Activated CD8-positive, alpha-beta T cell treated with anti-CD3 and anti-CD28 coated beads, Interleukin-2, amount 10 ng/mL, durations not matched to agents 7 days and 5 days (primary cell): ENCODE measurements at regions not wholly inside any gene's neighbourhood (a gene's known extent, or its start where the extent isn't known, plus 50 kb on each side); places are given as distances from the start of the nearest gene placed in this dataset.
"Not testable (repeated sequence)": the region's sequence is repeated elsewhere in the genome, so short reads cannot be mapped to it uniquely, and the experiment has no call there.

Source experiments
- ATAC-seq: fragments of 150-1000 bp; cut with Tn5 transposase; one replicate; pipeline ENCODE4 v1.10.0; 2021; ENCODE audit warnings: moderate library complexity
- CTCF ChIA-PET: fragments of 350-600 bp; sonication (Branson Sonifier 250); formaldehyde crosslinking; loops from one replicate; lab custom pipeline; 2021; ENCODE audit warnings: antibody characterized with exemption; lab: Charles Lee
- POLR2A ChIA-PET: fragments of 350-600 bp; sonication (Branson Sonifier 250); formaldehyde crosslinking; loops from one replicate; lab custom pipeline; 2021; ENCODE audit warnings: antibody characterized with exemption; lab: Charles Lee
- DNase-seq: peaks from one replicate; pipeline ENCODE4 v3.0.0-alpha.2; 2020
- H3K27ac Mint-ChIP-seq: one replicate; pipeline ENCODE4 v1.8.0; 2021; ENCODE audit warnings: mild to moderate bottlenecking, mixed read lengths
- H3K27me3 Mint-ChIP-seq: one replicate; pipeline ENCODE4 v1.8.0; 2021; ENCODE audit warnings: low read depth, mixed read lengths
- H3K36me3 Mint-ChIP-seq: one replicate; pipeline ENCODE4 v1.8.0; 2021; ENCODE audit warnings: low read depth, mixed read lengths
- H3K4me1 Mint-ChIP-seq: one replicate; pipeline ENCODE4 v1.8.0; 2021; ENCODE audit warnings: low read depth, mixed read lengths
- H3K4me3 Mint-ChIP-seq: one replicate; pipeline ENCODE4 v1.8.0; 2021; ENCODE audit warnings: mild to moderate bottlenecking, mixed read lengths
- H3K9me3 Mint-ChIP-seq: one replicate; pipeline ENCODE4 v1.8.0; 2022; ENCODE audit warnings: mixed read lengths; ENCODE audit not compliant: insufficient read depth

DNA sequence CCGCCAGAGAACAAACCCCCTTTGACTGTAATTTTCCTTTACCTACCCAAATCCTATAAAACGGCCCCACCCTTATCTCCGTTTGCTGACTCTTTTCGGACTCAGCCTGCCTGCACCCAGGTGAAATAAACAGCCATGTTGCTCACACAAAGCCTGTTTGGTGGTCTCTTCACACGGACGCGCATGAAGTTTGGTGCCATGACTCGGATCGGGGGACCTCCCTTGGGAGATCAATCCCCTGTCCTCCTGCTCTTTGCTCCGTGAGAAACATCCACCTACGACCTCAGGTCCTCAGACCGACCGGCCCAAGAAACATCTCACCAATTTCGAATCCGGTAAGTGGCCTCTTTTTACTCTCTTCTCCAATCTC lies 52.1 kb upstream of the FAM124A start:
- peaks cover 17% of the 10 kb centered on the region for H3K27me3 Mint-ChIP-seq
- H3K36me3 Mint-ChIP-seq, H3K27ac Mint-ChIP-seq, CTCF ChIA-PET, ATAC-seq, DNase-seq, H3K4me1 Mint-ChIP-seq, H3K9me3 Mint-ChIP-seq, H3K4me3 Mint-ChIP-seq, POLR2A ChIA-PET: not testable (repeated sequence)

DNA sequence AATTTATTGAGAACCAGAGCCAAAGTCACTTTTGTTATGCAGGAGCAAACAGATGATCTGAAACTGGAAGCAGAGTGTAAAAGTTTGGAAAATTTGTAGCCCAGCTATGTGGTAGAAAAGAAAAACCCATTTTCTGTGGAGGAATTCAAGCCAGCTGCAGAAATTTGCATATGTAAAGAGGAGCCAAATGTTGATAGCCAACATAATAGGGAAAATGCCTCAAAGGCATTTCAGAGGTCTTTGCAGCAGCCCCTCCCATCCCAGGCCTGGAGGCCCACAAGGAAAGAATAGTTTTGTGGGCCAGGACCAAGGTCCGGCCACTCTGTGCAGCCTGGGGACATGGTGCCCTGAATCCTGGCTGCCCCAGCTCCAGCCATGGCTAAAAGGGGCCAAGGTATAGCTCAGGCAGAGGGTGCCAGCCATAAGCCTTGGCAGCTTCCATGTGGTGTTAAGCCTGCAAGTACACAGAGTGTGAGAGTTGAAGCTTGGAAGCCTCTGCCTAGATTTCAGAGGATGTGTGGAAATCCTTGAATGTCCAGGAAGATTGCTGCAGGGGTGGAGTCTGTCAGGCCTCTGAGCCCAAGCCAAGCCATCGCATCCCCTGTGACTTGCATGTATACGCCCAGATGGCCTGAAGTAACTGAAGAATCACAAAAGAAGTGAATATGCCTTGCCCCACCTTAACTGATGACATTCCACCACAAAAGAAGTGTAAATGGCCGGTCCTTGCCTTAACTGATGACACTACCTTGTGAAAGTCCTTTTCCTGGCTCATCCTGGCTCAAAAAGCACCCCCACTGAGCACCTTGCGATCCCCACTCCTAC lies 52.7 kb upstream of the FAM124A start:
- H3K27ac Mint-ChIP-seq, CTCF ChIA-PET, H3K36me3 Mint-ChIP-seq, H3K4me3 Mint-ChIP-seq, ATAC-seq, H3K9me3 Mint-ChIP-seq, H3K4me1 Mint-ChIP-seq, POLR2A ChIA-PET, DNase-seq: not testable (repeated sequence)
- H3K27me3 Mint-ChIP-seq: peaks cover 17% of the 10 kb centered on the region

DNA sequence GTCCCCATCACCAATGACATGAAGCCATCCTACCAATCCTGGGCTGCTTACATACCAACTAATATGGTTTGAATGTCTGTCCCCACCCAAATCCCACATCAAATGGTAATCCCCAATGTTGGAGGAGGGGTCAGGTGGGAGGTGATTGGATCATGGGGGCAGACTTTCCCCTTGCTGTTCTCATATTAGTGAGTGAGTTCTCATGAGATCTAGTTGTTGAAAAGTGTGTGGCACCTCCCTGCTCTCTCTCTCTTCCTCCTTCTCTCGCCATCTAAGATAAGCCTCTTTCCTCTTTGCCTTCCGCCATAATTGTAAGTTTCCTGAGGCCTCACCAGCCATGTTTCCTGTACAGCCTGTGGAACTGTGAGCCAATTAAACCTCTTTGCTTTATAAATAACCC lies 53.6 kb upstream of the FAM124A start:
- Mint-ChIP-seq H3K4me3 (no peak overlapping the region), H3K9me3 (no peaks in the 10 kb centered on the region), H3K36me3 (no peaks in the 10 kb centered on the region), H3K27me3 (peaks cover 17% of the 10 kb centered on the region), H3K27ac (no peak overlapping the region), H3K4me1 (no peaks in the 10 kb centered on the region)
- ATAC-seq (no peak), DNase-seq (no peak)
- POLR2A ChIA-PET: no interaction called here
- CTCF ChIA-PET: no interaction called here

DNA sequence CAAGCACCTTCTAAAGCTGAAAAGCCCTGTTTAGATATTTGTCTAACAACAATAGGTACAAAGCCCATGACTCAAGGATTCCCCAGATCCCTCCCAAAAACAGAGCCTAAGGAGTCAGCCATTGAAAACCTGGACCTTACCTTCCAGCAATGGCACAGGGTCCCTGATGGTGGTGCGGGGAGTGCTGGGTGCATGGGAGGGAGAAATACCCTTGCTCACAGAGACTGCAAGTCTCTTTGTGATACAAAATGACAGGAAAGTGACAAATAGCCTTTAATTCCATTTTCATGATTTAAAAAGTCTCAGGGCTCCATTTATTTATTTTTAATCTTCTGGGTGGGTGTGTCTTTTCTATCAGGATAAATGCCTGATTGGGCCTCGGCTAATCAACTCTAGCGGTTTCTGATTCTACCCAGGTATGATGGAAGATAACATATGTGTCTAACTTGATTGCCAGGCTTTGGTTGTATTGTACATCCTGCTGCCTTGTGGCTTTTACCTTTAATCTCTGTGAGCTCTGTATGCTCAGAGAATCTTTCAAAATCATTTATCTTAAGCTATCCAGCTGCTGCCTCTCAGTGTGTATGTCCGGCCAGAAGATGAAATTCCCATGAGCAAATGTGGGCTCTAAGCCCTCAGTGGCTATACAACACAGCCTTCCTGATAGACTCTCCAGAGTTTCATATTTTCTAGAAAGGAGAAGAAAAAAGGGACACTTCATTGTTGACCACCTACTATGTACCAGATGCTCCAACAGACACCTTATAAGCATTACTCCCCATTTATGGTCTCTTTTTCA lies 54.6 kb upstream of the FAM124A start:
- ChIA-PET POLR2A (no interaction called here), CTCF (interaction anchor here (0.6 kb wide), 1 partner anchor 600 kb away, joined by 3 read pairs; no protein-coding TSS in a partner anchor)
- Mint-ChIP-seq H3K9me3 (no peaks in the 10 kb centered on the region), H3K27ac (no peak overlapping the region), H3K4me1 (no peaks in the 10 kb centered on the region), H3K36me3 (no peaks in the 10 kb centered on the region), H3K4me3 (no peak overlapping the region), H3K27me3 (peaks cover 17% of the 10 kb centered on the region)
- DNase-seq: no peak
- ATAC-seq: no peak

DNA sequence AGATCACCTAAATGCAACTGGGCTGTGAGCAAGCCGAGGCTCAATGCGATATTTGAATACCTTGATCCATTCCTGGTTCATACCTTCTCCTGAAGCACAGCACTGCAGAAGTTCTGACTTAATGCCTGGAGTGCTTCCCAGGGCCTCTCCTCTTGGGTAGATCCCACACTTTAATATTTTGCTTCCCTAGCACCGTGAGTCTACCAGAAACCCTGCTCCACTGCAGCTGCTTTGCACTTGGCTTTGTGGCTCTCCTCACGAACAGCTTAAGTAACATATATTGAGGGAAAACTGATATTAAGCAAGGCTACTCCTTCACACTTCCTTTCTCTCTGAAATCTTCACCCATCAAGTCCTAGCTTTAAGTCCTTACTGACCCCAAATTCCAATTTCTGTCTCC lies 51.6 kb upstream of the C13orf42 start:
- CTCF ChIA-PET: no interaction called here

More for the DNA sequence above, 51.6 kb upstream of the C13orf42 start:
- H3K27me3 Mint-ChIP-seq: peaks cover 12% of the 10 kb centered on the region
- no peaks in the 10 kb centered on the region for H3K9me3 Mint-ChIP-seq
- POLR2A ChIA-PET: no interaction called here
- H3K36me3 Mint-ChIP-seq: no peaks in the 10 kb centered on the region
- DNase-seq: no peak
- ATAC-seq: no peak
- H3K27ac Mint-ChIP-seq: no peak overlapping the region
- no peaks in the 10 kb centered on the region for H3K4me1 Mint-ChIP-seq
- H3K4me3 Mint-ChIP-seq: no peak overlapping the region
